Liver (tissue), 8 donors: ENCODE measurements at regions not wholly inside any gene's neighbourhood (a gene's known extent, or its start where the extent isn't known, plus 50 kb on each side); places are given as distances from the start of the nearest gene placed in this dataset.

Experiments
- DNase-seq: peaks from one replicate; pipeline ENCODE4 v3.0.0-alpha.2; 2017; ENCODE audit warnings: low spot score
- H3K27ac ChIP-seq, 2 donors: one replicate each; pipeline ENCODE4 v1.7.0; 2013; ENCODE audit warnings: inconsistent platforms in 2 of 2, low read length in 2 of 2, control low read depth in 1 of 2, low read depth in 1 of 2, mild to moderate bottlenecking in 1 of 2
- H3K27me3 ChIP-seq, 4 donors: one replicate each; pipeline versions ENCODE4 v1.6.1 to v1.7.0; 2013; ENCODE audit warnings: low read length in 3 of 4, inconsistent platforms in 1 of 4, mild to moderate bottlenecking in 1 of 4, moderate library complexity in 1 of 4; ENCODE audit not compliant: control insufficient read depth in 4 of 4, insufficient read depth in 4 of 4
- H3K36me3 ChIP-seq, 4 donors: one replicate each; pipeline versions ENCODE4 v1.6.1 to v1.7.0; 2013; ENCODE audit warnings: low read length in 3 of 4, mild to moderate bottlenecking in 3 of 4, low read depth in 1 of 4, moderate library complexity in 1 of 4; ENCODE audit not compliant: control insufficient read depth in 4 of 4, insufficient read depth in 3 of 4
- H3K4me1 ChIP-seq, 4 donors: one replicate each; pipeline versions ENCODE4 v1.6.1 to v1.7.0; 2013; ENCODE audit warnings: low read length in 3 of 4, mild to moderate bottlenecking in 3 of 4, moderate library complexity in 1 of 4; ENCODE audit not compliant: control insufficient read depth in 4 of 4, insufficient read depth in 4 of 4
- H3K4me3 ChIP-seq, 3 donors: one replicate each; pipeline versions ENCODE4 v1.6.1 to v1.7.0; 2013; ENCODE audit warnings: low read length in 3 of 3, control low read depth in 1 of 3, low read depth in 1 of 3, mild to moderate bottlenecking in 1 of 3
- H3K9ac ChIP-seq, 2 donors: one replicate each; pipeline ENCODE4 v1.7.0; 2013; ENCODE audit warnings: low read length in 2 of 2, mild to moderate bottlenecking in 2 of 2, moderate library complexity in 2 of 2, control low read depth in 1 of 2, low read depth in 1 of 2
- H3K9me3 ChIP-seq, 4 donors: one replicate each; pipeline versions ENCODE4 v1.6.1 to v1.7.0; 2013; ENCODE audit warnings: low read length in 3 of 4; ENCODE audit not compliant: control insufficient read depth in 4 of 4
- EGR1 ChIP-seq, 2 donors: IDR thresholded peaks; 2 replicates each; pipeline ENCODE4 v1.6.1; 2016 to 2018; ENCODE audit warnings: antibody characterized with exemption in 2 of 2, low read depth in 2 of 2
- FOXA1 ChIP-seq: IDR thresholded peaks from 2 replicates; pipeline ENCODE4 v1.6.1; 2016; ENCODE audit warnings: antibody characterized with exemption
- FOXA2 ChIP-seq: IDR thresholded peaks from 2 replicates; pipeline ENCODE4 v1.6.1; 2016; ENCODE audit warnings: antibody characterized with exemption
- GABPA ChIP-seq, 2 donors: IDR thresholded peaks in 1 of 2; conservative IDR thresholded peaks in 1 of 2; 2 replicates each; pipeline ENCODE4 v1.6.1; 2016; ENCODE audit warnings: antibody characterized with exemption in 2 of 2, mild to moderate bottlenecking in 1 of 2, moderate library complexity in 1 of 2
- HNF4A ChIP-seq, 2 donors: conservative IDR thresholded peaks; 2 replicates each; pipeline ENCODE4 v1.6.1; 2016; ENCODE audit warnings: antibody characterized with exemption in 2 of 2, mild to moderate bottlenecking in 2 of 2
- HNF4G ChIP-seq: IDR thresholded peaks from 2 replicates; pipeline ENCODE4 v1.6.1; 2016; ENCODE audit warnings: antibody characterized with exemption
- JUND ChIP-seq, 2 donors: IDR thresholded peaks; 2 replicates each; pipeline ENCODE4 v1.6.1; 2016; ENCODE audit warnings: antibody characterized with exemption in 2 of 2
- NR2F2 ChIP-seq: IDR thresholded peaks from 2 replicates; pipeline ENCODE4 v1.6.1; 2016; ENCODE audit warnings: antibody characterized with exemption
- RAD21 ChIP-seq, 2 donors: IDR thresholded peaks; 2 replicates each; pipeline ENCODE4 v1.6.1; 2016; ENCODE audit warnings: antibody characterized with exemption in 2 of 2, mild to moderate bottlenecking in 2 of 2
- RXRA ChIP-seq, 2 donors: IDR thresholded peaks; 2 replicates each; pipeline ENCODE4 v1.6.1; 2017 to 2018; ENCODE audit warnings: antibody characterized with exemption in 2 of 2, mild to moderate bottlenecking in 1 of 2
- SP1 ChIP-seq: IDR thresholded peaks from 2 replicates; pipeline ENCODE4 v1.6.1; 2018; ENCODE audit warnings: antibody characterized with exemption, mild to moderate bottlenecking
- TAF1 ChIP-seq: conservative IDR thresholded peaks from 2 replicates; pipeline ENCODE4 v1.6.1; 2016; ENCODE audit warnings: antibody characterized with exemption, mild to moderate bottlenecking
- YY1 ChIP-seq: IDR thresholded peaks from 2 replicates; pipeline ENCODE4 v1.6.1; 2016; ENCODE audit warnings: antibody characterized with exemption, mild to moderate bottlenecking
- WGBS: extraction: QIAGEN DNeasy Blood & Tissue Kit; methylation state at CpG from one replicate; pipeline ENCODE4 v1.1.7; 2013; 5-methylcytosine and 5-hydroxymethylcytosine counted together
- TF ChIP-seq, protein P1 (sequence below): fragments of 150-350 bp; IDR thresholded peaks from 2 replicates; pipeline ENCODE4 v1.5.1; 2017; ENCODE audit warnings: improper control_type of control experiment, low read depth, low read length; ENCODE audit not compliant: missing input control
- TF ChIP-seq, protein P2 (sequence below): IDR thresholded peaks from 2 replicates; pipeline ENCODE4 v1.6.1; 2016; ENCODE audit warnings: antibody characterized with exemption
- TF ChIP-seq, protein P3 (sequence below): IDR thresholded peaks from 2 replicates; pipeline ENCODE4 v1.6.1; 2016; ENCODE audit warnings: antibody characterized with exemption
- TF ChIP-seq, protein P4 (sequence below): IDR thresholded peaks from 2 replicates; pipeline ENCODE4 v1.6.1; 2016; ENCODE audit warnings: antibody characterized with exemption
- TF ChIP-seq, protein P5 (sequence below): IDR thresholded peaks from 2 replicates; pipeline ENCODE4 v1.6.1; 2016; ENCODE audit warnings: antibody characterized with exemption, mild to moderate bottlenecking
- donor health status: healthy.
- donor health status: healthy.
- donor health status: healthy.
- donor health status: healthy.
- donor health status: healthy.

DNA sequence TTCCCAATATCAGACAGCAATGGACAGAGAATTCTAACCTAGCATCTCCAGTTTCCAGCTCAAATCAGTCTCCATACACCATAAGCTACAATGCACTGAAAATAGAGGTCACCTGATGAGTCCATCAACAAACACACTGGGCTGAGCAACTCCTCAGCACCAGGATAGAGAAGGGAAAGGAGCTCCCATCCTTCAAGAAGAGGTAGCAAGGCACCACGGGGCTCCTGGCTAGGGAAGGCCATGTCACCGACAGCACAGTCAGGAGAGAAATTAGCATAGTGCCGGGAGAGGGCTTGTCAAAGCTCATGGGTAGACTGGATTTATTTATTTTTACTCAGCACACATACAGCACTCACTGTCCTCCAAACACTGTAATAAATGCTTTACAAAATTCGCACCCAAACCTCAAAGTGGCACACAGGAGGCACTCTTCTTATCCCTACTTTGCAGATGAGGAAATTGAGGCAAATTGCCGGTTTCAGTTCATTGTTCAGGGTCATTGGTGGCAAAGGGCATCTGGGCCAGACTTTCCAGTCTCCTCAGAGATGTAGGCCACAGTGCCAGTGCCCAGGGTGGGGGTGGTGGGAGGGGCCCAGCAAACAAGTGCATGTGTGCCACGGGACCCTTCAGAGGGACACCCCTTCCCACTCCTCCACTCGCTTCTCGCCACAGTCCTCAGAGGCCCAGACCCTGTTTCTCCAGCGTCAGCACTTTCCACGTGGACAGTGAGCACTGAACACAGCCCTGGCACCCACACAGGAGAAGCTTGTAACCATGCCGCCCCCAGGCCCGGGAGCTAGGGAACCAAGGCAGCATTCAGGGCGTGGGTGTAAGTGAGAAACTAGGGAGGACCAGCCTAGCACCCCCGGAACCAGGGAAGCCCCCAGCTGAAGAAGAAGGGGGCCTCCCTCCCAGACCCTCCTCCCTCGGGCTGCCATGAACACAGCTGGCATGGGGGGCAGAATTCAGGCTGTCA is 1417.4 kb downstream of the TBC1D22A start:
- Histone ChIP-seq H3K4me3 (no peak overlapping the region), H3K27ac (no peak overlapping the region), H3K27me3 (no peaks in the 10 kb centered on the region), H3K36me3 (no peaks in the 10 kb centered on the region), H3K9me3 (no peaks in the 10 kb centered on the region), H3K9ac (no peak overlapping the region), H3K4me1 (no peaks in the 10 kb centered on the region)
- TF ChIP-seq TAF1 (no peak), NR2F2 (no peak), YY1 (no peak), RAD21 (IDR thresholded peaks at IDR 0.05) (no peak), GABPA (IDR thresholded peaks at IDR 0.05 in 1 of 2, conservative IDR thresholded peaks at IDR 0.05 in 1 of 2) (no peak), RXRA (IDR thresholded peaks at IDR 0.05) (no peak), HNF4G (no peak), EGR1 (IDR thresholded peaks at IDR 0.05; ENCODE audit: low read depth in 2 of 2) (no peak), JUND (IDR thresholded peaks at IDR 0.05) (no peak), HNF4A (conservative IDR thresholded peaks at IDR 0.05) (no peak), FOXA2 (no peak), FOXA1 (no peak)
- TF ChIP-seq, protein P1, sequence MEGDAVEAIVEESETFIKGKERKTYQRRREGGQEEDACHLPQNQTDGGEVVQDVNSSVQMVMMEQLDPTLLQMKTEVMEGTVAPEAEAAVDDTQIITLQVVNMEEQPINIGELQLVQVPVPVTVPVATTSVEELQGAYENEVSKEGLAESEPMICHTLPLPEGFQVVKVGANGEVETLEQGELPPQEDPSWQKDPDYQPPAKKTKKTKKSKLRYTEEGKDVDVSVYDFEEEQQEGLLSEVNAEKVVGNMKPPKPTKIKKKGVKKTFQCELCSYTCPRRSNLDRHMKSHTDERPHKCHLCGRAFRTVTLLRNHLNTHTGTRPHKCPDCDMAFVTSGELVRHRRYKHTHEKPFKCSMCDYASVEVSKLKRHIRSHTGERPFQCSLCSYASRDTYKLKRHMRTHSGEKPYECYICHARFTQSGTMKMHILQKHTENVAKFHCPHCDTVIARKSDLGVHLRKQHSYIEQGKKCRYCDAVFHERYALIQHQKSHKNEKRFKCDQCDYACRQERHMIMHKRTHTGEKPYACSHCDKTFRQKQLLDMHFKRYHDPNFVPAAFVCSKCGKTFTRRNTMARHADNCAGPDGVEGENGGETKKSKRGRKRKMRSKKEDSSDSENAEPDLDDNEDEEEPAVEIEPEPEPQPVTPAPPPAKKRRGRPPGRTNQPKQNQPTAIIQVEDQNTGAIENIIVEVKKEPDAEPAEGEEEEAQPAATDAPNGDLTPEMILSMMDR: no peak
- TF ChIP-seq, protein P2, sequence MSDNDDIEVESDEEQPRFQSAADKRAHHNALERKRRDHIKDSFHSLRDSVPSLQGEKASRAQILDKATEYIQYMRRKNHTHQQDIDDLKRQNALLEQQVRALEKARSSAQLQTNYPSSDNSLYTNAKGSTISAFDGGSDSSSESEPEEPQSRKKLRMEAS: no peak
- TF ChIP-seq, protein P3, sequence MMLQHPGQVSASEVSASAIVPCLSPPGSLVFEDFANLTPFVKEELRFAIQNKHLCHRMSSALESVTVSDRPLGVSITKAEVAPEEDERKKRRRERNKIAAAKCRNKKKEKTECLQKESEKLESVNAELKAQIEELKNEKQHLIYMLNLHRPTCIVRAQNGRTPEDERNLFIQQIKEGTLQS: no peak
- TF ChIP-seq, protein P4, sequence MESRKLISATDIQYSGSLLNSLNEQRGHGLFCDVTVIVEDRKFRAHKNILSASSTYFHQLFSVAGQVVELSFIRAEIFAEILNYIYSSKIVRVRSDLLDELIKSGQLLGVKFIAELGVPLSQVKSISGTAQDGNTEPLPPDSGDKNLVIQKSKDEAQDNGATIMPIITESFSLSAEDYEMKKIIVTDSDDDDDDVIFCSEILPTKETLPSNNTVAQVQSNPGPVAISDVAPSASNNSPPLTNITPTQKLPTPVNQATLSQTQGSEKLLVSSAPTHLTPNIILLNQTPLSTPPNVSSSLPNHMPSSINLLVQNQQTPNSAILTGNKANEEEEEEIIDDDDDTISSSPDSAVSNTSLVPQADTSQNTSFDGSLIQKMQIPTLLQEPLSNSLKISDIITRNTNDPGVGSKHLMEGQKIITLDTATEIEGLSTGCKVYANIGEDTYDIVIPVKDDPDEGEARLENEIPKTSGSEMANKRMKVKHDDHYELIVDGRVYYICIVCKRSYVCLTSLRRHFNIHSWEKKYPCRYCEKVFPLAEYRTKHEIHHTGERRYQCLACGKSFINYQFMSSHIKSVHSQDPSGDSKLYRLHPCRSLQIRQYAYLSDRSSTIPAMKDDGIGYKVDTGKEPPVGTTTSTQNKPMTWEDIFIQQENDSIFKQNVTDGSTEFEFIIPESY: no peak
- 77% methylated on average over 15 of the region's 15 CpGs for WGBS
- DNase-seq: peak; percentile 22

DNA sequence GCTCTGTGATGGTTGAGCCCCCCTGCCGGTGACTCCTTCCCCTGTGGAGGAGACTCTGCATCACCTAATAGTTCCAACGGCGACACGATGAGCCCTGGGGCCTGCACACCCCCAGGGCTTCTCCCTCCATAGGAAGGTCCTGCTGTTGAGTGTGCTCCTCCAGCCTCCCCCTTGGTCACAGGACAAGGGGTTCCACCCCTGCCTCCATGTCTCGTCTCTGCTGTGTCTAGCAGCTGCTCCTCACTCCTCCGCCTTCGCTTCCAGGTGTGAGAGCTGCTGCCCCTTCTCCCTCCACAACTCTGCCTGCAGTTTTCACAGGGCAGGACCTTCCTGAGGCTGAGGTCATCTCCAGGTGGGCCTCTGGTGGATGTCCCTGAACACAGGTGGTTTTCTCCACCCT is 1416.1 kb downstream of the TBC1D22A start:
- H3K36me3 ChIP-seq: no peaks in the 10 kb centered on the region
- peak; percentile 2 for DNase-seq
- H3K4me3 ChIP-seq: no peak overlapping the region
- no peak overlapping the region for H3K9ac ChIP-seq
- no peaks in the 10 kb centered on the region for H3K4me1 ChIP-seq
- no peak overlapping the region for H3K27ac ChIP-seq
- no peak for TF ChIP-seq NR2F2
- TF ChIP-seq, protein P2: no peak
- TF ChIP-seq GABPA (IDR thresholded peaks at IDR 0.05 in 1 of 2, conservative IDR thresholded peaks at IDR 0.05 in 1 of 2): no peak
- TF ChIP-seq HNF4A (conservative IDR thresholded peaks at IDR 0.05): no peak
- no peak for TF ChIP-seq TAF1
- TF ChIP-seq FOXA2: no peak
- TF ChIP-seq SP1: no peak
- TF ChIP-seq YY1: no peak
- no peak for TF ChIP-seq EGR1 (IDR thresholded peaks at IDR 0.05; ENCODE audit: low read depth in 2 of 2)
- no peak for TF ChIP-seq FOXA1
- TF ChIP-seq JUND (IDR thresholded peaks at IDR 0.05): no peak
- TF ChIP-seq, protein P3: no peak
- TF ChIP-seq, protein P5, sequence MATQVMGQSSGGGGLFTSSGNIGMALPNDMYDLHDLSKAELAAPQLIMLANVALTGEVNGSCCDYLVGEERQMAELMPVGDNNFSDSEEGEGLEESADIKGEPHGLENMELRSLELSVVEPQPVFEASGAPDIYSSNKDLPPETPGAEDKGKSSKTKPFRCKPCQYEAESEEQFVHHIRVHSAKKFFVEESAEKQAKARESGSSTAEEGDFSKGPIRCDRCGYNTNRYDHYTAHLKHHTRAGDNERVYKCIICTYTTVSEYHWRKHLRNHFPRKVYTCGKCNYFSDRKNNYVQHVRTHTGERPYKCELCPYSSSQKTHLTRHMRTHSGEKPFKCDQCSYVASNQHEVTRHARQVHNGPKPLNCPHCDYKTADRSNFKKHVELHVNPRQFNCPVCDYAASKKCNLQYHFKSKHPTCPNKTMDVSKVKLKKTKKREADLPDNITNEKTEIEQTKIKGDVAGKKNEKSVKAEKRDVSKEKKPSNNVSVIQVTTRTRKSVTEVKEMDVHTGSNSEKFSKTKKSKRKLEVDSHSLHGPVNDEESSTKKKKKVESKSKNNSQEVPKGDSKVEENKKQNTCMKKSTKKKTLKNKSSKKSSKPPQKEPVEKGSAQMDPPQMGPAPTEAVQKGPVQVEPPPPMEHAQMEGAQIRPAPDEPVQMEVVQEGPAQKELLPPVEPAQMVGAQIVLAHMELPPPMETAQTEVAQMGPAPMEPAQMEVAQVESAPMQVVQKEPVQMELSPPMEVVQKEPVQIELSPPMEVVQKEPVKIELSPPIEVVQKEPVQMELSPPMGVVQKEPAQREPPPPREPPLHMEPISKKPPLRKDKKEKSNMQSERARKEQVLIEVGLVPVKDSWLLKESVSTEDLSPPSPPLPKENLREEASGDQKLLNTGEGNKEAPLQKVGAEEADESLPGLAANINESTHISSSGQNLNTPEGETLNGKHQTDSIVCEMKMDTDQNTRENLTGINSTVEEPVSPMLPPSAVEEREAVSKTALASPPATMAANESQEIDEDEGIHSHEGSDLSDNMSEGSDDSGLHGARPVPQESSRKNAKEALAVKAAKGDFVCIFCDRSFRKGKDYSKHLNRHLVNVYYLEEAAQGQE: no peak
- no peak for TF ChIP-seq RXRA (IDR thresholded peaks at IDR 0.05)
- TF ChIP-seq, protein P1: no peak
- WGBS: 84% methylated on average over 7 of the region's 7 CpGs
- no peaks in the 10 kb centered on the region for H3K9me3 ChIP-seq
- no peaks in the 10 kb centered on the region for H3K27me3 ChIP-seq
